ENCODE measurements at regions not wholly inside any gene's neighbourhood (a gene's known extent, or its start where the extent isn't known, plus 50 kb on each side); places are given as distances from the start of the nearest gene placed in this dataset.

- Histone ChIP-seq H3K27ac (no peak overlapping the region), H3K4me3 (no peak overlapping the region), H3K27me3 (no peaks in the 10 kb centered on the region), H3K9me3 (replicated peaks in 1 of 3) (no peaks in the 10 kb centered on the region), H3K36me3 (replicated peaks in 1 of 2) (no peaks in the 10 kb centered on the region), H3K4me1 (replicated peaks in 1 of 2) (no peaks in the 10 kb centered on the region)
- DNase-seq, result no peak
- no peak for TF ChIP-seq POLR2A (IDR thresholded peaks at IDR 0.05)
- TF ChIP-seq, protein P1, sequence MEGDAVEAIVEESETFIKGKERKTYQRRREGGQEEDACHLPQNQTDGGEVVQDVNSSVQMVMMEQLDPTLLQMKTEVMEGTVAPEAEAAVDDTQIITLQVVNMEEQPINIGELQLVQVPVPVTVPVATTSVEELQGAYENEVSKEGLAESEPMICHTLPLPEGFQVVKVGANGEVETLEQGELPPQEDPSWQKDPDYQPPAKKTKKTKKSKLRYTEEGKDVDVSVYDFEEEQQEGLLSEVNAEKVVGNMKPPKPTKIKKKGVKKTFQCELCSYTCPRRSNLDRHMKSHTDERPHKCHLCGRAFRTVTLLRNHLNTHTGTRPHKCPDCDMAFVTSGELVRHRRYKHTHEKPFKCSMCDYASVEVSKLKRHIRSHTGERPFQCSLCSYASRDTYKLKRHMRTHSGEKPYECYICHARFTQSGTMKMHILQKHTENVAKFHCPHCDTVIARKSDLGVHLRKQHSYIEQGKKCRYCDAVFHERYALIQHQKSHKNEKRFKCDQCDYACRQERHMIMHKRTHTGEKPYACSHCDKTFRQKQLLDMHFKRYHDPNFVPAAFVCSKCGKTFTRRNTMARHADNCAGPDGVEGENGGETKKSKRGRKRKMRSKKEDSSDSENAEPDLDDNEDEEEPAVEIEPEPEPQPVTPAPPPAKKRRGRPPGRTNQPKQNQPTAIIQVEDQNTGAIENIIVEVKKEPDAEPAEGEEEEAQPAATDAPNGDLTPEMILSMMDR (IDR thresholded peaks at IDR 0.05), result no peak
- intact Hi-C loops (cut with DNase I), result no loop called here
- WGBS, 4 donors, result 65 to 74% (median 71%) methylated on average over 3 of the region's 3 CpGs
These were observed 246.0 kb downstream of the NAF1 start for GRCh38 chr4:162920649-162921048.

DNA sequence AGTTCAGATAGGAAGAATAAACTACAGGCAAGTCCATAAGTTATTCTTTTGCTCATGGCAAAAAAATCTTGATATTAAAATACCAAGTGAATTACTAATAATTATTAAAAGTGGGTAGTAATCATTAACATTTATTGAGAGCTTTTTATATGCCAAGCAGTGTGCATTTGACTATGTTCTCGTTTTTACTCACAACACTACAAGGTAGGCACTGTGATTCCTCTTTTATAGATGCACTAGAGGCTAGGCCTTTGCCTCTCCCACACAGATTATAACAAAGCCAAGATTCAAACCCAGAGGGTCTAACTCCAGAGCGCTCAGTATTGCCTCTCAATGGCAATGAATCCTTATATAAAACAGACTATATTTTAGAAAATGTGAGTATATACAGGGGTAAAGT, 254.2 kb downstream of the NAF1 start:
- no peaks in the 10 kb centered on the region for H3K27me3 ChIP-seq
- H3K27ac ChIP-seq, result no peak overlapping the region
- DNase-seq, result no peak
- no peak overlapping the region for H3K4me3 ChIP-seq
- TF ChIP-seq POLR2A (IDR thresholded peaks at IDR 0.05), result no peak
- TF ChIP-seq, protein P1 (IDR thresholded peaks at IDR 0.05), result no peak
- no peaks in the 10 kb centered on the region for H3K36me3 ChIP-seq (replicated peaks in 1 of 2)
- H3K4me1 ChIP-seq (replicated peaks in 1 of 2), result no peaks in the 10 kb centered on the region
- H3K9me3 ChIP-seq (replicated peaks in 1 of 3), result no peaks in the 10 kb centered on the region
- intact Hi-C loops (cut with DNase I), result no loop called here
- 68 to 74% (median 72%) methylated on average over 2 of the region's 2 CpGs for WGBS, 4 donors

GRCh38 chr4:162911349-162911748, 255.3 kb downstream of the NAF1 start:
- H3K27me3 ChIP-seq, result no peaks in the 10 kb centered on the region
- 79 to 90% (median 87%) methylated on average over 3 of the region's 3 CpGs for WGBS, 4 donors

GRCh38 chr4:162909952-162910351, 256.7 kb downstream of the NAF1 start:
- no peak overlapping the region for H3K27ac ChIP-seq
- H3K4me1 ChIP-seq (replicated peaks in 1 of 2), result no peaks in the 10 kb centered on the region
- no peaks in the 10 kb centered on the region for H3K36me3 ChIP-seq (replicated peaks in 1 of 2)
- TF ChIP-seq POLR2A (IDR thresholded peaks at IDR 0.05), result no peak
- TF ChIP-seq, protein P1 (IDR thresholded peaks at IDR 0.05), result no peak
- H3K9me3 ChIP-seq (replicated peaks in 1 of 3), result no peaks in the 10 kb centered on the region
- no peaks in the 10 kb centered on the region for H3K27me3 ChIP-seq
- intact Hi-C loops (cut with DNase I), result no loop called here
- WGBS, 4 donors, result 56 to 79% (median 60%) methylated on average over 2 of the region's 2 CpGs
- no peak overlapping the region for H3K4me3 ChIP-seq
- DNase-seq, result no peak

More at GRCh38 chr4:162911349-162911748, 255.3 kb downstream of the NAF1 start:
- TF ChIP-seq POLR2A (IDR thresholded peaks at IDR 0.05), result no peak
- TF ChIP-seq, protein P1 (IDR thresholded peaks at IDR 0.05), result no peak
- intact Hi-C loops (cut with DNase I), result no loop called here
- H3K9me3 ChIP-seq (replicated peaks in 1 of 3), result no peaks in the 10 kb centered on the region
- DNase-seq, result no peak
- no peak overlapping the region for H3K4me3 ChIP-seq
- no peaks in the 10 kb centered on the region for H3K36me3 ChIP-seq (replicated peaks in 1 of 2)
- no peak overlapping the region for H3K27ac ChIP-seq
- no peaks in the 10 kb centered on the region for H3K4me1 ChIP-seq (replicated peaks in 1 of 2)

Measured in adrenal gland (tissue), 9 donors.